ENCODE measurements at regions not wholly inside any gene's neighbourhood (a gene's known extent, or its start where the extent isn't known, plus 50 kb on each side); places are given as distances from the start of the nearest gene placed in this dataset.

GRCh38 chr9:24257726-24258125, 288.0 kb downstream of the IZUMO3 start:
- no peak for TF ChIP-seq POLR2A (IDR thresholded peaks at IDR 0.05)
- TF ChIP-seq, protein P1, sequence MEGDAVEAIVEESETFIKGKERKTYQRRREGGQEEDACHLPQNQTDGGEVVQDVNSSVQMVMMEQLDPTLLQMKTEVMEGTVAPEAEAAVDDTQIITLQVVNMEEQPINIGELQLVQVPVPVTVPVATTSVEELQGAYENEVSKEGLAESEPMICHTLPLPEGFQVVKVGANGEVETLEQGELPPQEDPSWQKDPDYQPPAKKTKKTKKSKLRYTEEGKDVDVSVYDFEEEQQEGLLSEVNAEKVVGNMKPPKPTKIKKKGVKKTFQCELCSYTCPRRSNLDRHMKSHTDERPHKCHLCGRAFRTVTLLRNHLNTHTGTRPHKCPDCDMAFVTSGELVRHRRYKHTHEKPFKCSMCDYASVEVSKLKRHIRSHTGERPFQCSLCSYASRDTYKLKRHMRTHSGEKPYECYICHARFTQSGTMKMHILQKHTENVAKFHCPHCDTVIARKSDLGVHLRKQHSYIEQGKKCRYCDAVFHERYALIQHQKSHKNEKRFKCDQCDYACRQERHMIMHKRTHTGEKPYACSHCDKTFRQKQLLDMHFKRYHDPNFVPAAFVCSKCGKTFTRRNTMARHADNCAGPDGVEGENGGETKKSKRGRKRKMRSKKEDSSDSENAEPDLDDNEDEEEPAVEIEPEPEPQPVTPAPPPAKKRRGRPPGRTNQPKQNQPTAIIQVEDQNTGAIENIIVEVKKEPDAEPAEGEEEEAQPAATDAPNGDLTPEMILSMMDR (IDR thresholded peaks at IDR 0.05) = no peak
- Histone ChIP-seq H3K27me3 (no peaks in the 10 kb centered on the region), H3K4me1 (no peaks in the 10 kb centered on the region), H3K4me3 (no peak overlapping the region), H3K36me3 (no peaks in the 10 kb centered on the region), H3K27ac (no peak overlapping the region), H3K9me3 (peaks cover 0 to 8% (median 0%) of the 10 kb centered on the region in 12 donors)
- DNase-seq (no peak), ATAC-seq (no peak)
- WGBS, 4 donors = 64 to 80% (median 71%) methylated on average over 1 of the region's 1 CpG
- intact Hi-C loops (cut with DNase I) = no loop called here

GRCh38 chr9:24245988-24246387, 299.7 kb downstream of the IZUMO3 start:
- ATAC-seq (no peak), DNase-seq (no peak)
- no peak overlapping the region for H3K27ac ChIP-seq
- peaks cover 0 to 3% (median 0%) of the 10 kb centered on the region in 12 donors for H3K9me3 ChIP-seq
- no peaks in the 10 kb centered on the region for H3K27me3 ChIP-seq
- no peaks in the 10 kb centered on the region for H3K36me3 ChIP-seq
- no peak overlapping the region for H3K4me3 ChIP-seq
- 12 to 30% (median 17%) methylated on average over 2 of the region's 2 CpGs for WGBS, 4 donors
- TF ChIP-seq POLR2A (IDR thresholded peaks at IDR 0.05) = no peak
- TF ChIP-seq, protein P1 (IDR thresholded peaks at IDR 0.05) = peak in 4 of 12 donors; percentile 13 to 28 (median 22)
- no peaks in the 10 kb centered on the region for H3K4me1 ChIP-seq
- intact Hi-C loops (cut with DNase I) = loop anchor here in 1 of 10 donors (10.0 kb wide), 1 partner anchor 59 kb away; no protein-coding TSS in a partner anchor

DNA sequence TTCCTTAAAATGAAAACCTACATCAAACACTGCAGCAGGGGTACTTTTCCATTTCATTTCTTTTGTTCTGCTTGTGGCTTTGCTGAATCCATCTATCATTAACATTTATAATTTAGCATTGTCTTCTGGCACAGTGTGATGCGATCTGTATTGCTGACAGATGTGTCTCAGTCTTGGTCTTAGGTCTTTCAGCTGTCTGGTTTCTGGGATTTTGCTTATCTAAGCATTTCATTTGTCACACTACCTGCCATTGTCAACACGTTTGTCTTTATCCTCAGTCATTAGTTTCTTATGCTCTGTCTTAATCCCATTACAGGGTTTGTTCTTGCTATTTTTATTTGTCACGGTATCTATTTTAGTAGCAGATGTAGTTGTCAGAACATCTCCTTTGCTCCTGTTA, 303.1 kb downstream of the IZUMO3 start:
- 51 to 59% (median 56%) methylated on average over 3 of the region's 3 CpGs for WGBS, 4 donors
- Histone ChIP-seq H3K27me3 (no peaks in the 10 kb centered on the region), H3K27ac (no peak overlapping the region), H3K4me3 (no peak overlapping the region), H3K36me3 (no peaks in the 10 kb centered on the region), H3K9me3 (peaks cover 0 to 10% (median 0%) of the 10 kb centered on the region in 12 donors), H3K4me1 (no peaks in the 10 kb centered on the region)
- no peak for ATAC-seq
- intact Hi-C loops (cut with DNase I) = loop anchor here in 1 of 10 donors (10.0 kb wide), 1 partner anchor 62 kb away; no protein-coding TSS in a partner anchor
- DNase-seq = no peak
- TF ChIP-seq, protein P1 (IDR thresholded peaks at IDR 0.05) = no peak
- TF ChIP-seq POLR2A (IDR thresholded peaks at IDR 0.05) = no peak

DNA sequence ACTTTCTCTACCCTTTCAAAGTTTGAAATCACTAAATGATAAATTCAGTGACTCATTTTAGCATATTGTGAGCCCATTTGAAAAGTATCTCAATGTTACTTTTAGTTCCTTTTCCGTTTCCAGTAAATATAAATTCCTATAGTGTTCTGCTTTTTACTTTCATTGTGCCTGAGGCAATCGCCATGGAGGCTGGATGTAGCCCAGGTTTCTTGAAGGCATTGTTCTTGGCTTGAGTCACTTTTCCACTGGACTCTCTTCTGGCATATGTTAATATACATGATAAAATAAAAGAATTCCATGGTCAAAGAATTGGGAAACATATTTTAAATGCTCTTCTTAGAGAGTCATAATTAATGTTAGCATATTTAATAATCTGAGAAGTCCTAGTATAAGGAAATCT, 327.0 kb downstream of the IZUMO3 start:
- H3K36me3 ChIP-seq = no peaks in the 10 kb centered on the region
- no peaks in the 10 kb centered on the region for H3K4me1 ChIP-seq
- no peak overlapping the region for H3K4me3 ChIP-seq
- peaks cover 0 to 2% (median 0%) of the 10 kb centered on the region in 12 donors for H3K9me3 ChIP-seq
- ATAC-seq (no peak), DNase-seq (no peak)
- H3K27me3 ChIP-seq = no peaks in the 10 kb centered on the region
- no peak for TF ChIP-seq POLR2A (IDR thresholded peaks at IDR 0.05)
- TF ChIP-seq, protein P1 (IDR thresholded peaks at IDR 0.05) = no peak
- no peak overlapping the region for H3K27ac ChIP-seq
- intact Hi-C loops (cut with DNase I) = no loop called here
- 60 to 71% (median 62%) methylated on average over 2 of the region's 2 CpGs for WGBS, 4 donors
